Stomach (tissue), 8 donors: ENCODE measurements at regions not wholly inside any gene's neighbourhood (a gene's known extent, or its start where the extent isn't known, plus 50 kb on each side); places are given as distances from the start of the nearest gene placed in this dataset.

Experiments used
- DNase-seq, 2 donors: peaks; one replicate each; pipeline versions ENCODE4 v3.0.0 to v3.0.0-alpha.2; 2013 to 2019
- H3K27ac ChIP-seq, 5 donors: fragments of 200-600 bp in 4 of 5; sonication (generic) in 4 of 5; one replicate each; pipeline ENCODE4 v1.5.1; 2013 to 2019; ENCODE audit warnings: mild to moderate bottlenecking in 1 of 5, moderate library complexity in 1 of 5
- H3K27me3 ChIP-seq, 3 donors: fragments of 200-600 bp; sonication (generic); one replicate each; pipeline ENCODE4 v1.5.1; 2017 to 2019; ENCODE audit warnings: mixed run types in 1 of 3
- H3K36me3 ChIP-seq, 4 donors: fragments of 200-600 bp; sonication (generic); 1 replicate in 3 of 4; 2 replicates in 1 of 4; pipeline ENCODE4 v1.5.1; 2016 to 2019
- H3K4me1 ChIP-seq, 4 donors: fragments of 200-600 bp; sonication (generic); one replicate each; pipeline ENCODE4 v1.5.1; 2016 to 2019
- H3K4me3 ChIP-seq, 4 donors: fragments of 200-600 bp; sonication (generic) in 3 of 4; one replicate each; pipeline ENCODE4 v1.5.1; 2016 to 2019; ENCODE audit warnings: mild to moderate bottlenecking in 1 of 4
- H3K9me3 ChIP-seq, 4 donors: fragments of 200-600 bp; sonication (generic); one replicate each; pipeline ENCODE4 v1.5.1; 2016 to 2019
- EP300 ChIP-seq: sonication (generic); formaldehyde crosslinking; IDR thresholded peaks from one replicate; pipeline ENCODE4 v1.6.1; 2017; ENCODE audit warnings: antibody characterized with exemption
- POLR2A ChIP-seq, 4 donors: fragments of 450-650 bp; IDR thresholded peaks; one replicate each; pipeline ENCODE4 v1.6.1; 2016; ENCODE audit warnings: antibody characterized with exemption in 4 of 4, control low read depth in 2 of 4, mild to moderate bottlenecking in 1 of 4, moderate library complexity in 1 of 4
- POLR2AphosphoS5 ChIP-seq, 3 donors: sonication (generic); formaldehyde crosslinking; IDR thresholded peaks; one replicate each; pipeline ENCODE4 v1.6.1; 2016; ENCODE audit warnings: antibody characterized with exemption in 3 of 3
- WGBS, 5 donors: extraction: QIAGEN DNeasy Blood & Tissue Kit in 3 of 5; methylation state at CpG; one replicate each; pipeline versions ENCODE4 v1.1.5 to v1.1.7; 2013 to 2018; 5-methylcytosine and 5-hydroxymethylcytosine counted together
- intact Hi-C: fragments of 100-400 bp; cut with DNase I; formaldehyde crosslinking; loops from one replicate; pipeline ENCODE4 v1.15.1; 2023; ENCODE audit warnings: low total_unique reads
- TF ChIP-seq, protein P1 (sequence below), 7 experiments: fragments of 450-650 bp in 4 of 7; fragments of 200-600 bp in 3 of 7; sonication (generic) in 3 of 7; IDR thresholded peaks; one replicate each; pipeline ENCODE4 v1.5.1; 2016 to 2019; ENCODE audit warnings: antibody characterized with exemption in 7 of 7, control low read depth in 2 of 7, mild to moderate bottlenecking in 1 of 7
- donor health status: healthy with polysubstance abuse.
- donor health status: Bipolar disorder and iron deficiency.
- donor health status: healthy.

DNA sequence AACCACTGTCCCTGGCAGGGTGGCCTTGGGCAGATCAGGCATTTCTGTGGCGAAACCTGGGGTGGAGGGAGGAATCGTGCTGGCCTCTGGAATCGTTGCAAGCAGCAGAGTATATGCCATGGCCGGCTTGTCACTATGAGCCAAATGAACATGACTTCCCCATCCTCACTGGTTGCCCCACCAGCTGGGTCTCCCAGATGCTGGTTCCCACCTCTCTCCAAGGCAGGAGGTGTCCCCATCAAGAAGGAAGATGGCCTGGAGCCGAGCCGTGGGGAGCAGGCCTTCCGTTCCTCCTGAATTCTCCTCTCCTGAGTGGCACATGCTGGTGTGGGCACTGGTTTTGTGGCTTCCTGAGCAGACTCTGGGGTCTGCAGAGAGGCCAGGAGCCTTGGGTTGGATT, 60.2 kb upstream of the ACTRT2 start:
- no peaks in the 10 kb centered on the region for H3K36me3 ChIP-seq
- intact Hi-C loops, result no loop called here
- H3K27me3 ChIP-seq, result peaks cover 0 to 12% (median 0%) of the 10 kb centered on the region in 3 donors
- no peak for DNase-seq
- WGBS, 5 donors, result 91 to 98% (median 92%) methylated on average over 6 to 7 of the region's 7 CpGs
- TF ChIP-seq POLR2A (IDR thresholded peaks at IDR 0.05), result no peak
- no peak for TF ChIP-seq EP300
- TF ChIP-seq, protein P1, sequence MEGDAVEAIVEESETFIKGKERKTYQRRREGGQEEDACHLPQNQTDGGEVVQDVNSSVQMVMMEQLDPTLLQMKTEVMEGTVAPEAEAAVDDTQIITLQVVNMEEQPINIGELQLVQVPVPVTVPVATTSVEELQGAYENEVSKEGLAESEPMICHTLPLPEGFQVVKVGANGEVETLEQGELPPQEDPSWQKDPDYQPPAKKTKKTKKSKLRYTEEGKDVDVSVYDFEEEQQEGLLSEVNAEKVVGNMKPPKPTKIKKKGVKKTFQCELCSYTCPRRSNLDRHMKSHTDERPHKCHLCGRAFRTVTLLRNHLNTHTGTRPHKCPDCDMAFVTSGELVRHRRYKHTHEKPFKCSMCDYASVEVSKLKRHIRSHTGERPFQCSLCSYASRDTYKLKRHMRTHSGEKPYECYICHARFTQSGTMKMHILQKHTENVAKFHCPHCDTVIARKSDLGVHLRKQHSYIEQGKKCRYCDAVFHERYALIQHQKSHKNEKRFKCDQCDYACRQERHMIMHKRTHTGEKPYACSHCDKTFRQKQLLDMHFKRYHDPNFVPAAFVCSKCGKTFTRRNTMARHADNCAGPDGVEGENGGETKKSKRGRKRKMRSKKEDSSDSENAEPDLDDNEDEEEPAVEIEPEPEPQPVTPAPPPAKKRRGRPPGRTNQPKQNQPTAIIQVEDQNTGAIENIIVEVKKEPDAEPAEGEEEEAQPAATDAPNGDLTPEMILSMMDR (IDR thresholded peaks at IDR 0.05), result no peak
- TF ChIP-seq POLR2AphosphoS5 (IDR thresholded peaks at IDR 0.05), result no peak
- no peak overlapping the region for H3K4me3 ChIP-seq
- no peaks in the 10 kb centered on the region for H3K4me1 ChIP-seq
- peaks cover 4 to 34% (median 24%) of the 10 kb centered on the region in 4 donors for H3K9me3 ChIP-seq
- no peak overlapping the region for H3K27ac ChIP-seq

DNA sequence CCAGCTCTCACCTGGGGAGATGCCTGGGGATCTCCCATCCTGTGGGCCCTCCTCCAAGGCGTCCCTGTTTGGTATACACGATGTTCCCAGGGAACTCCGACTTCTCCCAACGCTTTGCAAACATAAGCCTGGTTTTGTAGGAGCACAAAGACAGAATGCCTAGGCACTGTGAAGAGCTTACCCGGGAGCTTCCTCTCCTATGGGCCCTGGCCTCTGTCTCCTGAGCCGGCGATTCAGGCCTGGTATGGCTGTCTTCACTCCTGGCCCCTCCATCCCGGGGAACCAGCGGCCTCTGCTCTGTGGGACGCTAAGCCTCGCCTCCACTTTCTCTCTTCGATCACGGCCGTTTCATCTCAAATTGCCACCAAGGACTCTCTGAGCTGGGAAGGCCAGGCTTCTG, 59.6 kb upstream of the ACTRT2 start:
- no peak for DNase-seq
- Histone ChIP-seq H3K36me3 (no peaks in the 10 kb centered on the region), H3K27ac (no peak overlapping the region), H3K9me3 (peaks cover 4 to 29% (median 22%) of the 10 kb centered on the region in 4 donors), H3K4me1 (peaks cover 0 to 1% (median 0%) of the 10 kb centered on the region in 4 donors), H3K4me3 (no peak overlapping the region), H3K27me3 (peaks cover 0 to 18% (median 0%) of the 10 kb centered on the region in 3 donors)
- 86 to 94% (median 90%) methylated on average over 14 of the region's 14 CpGs for WGBS, 5 donors
- TF ChIP-seq EP300 (no peak), POLR2A (IDR thresholded peaks at IDR 0.05) (no peak), POLR2AphosphoS5 (IDR thresholded peaks at IDR 0.05) (no peak)
- TF ChIP-seq, protein P1 (IDR thresholded peaks at IDR 0.05), result no peak
- intact Hi-C loops, result no loop called here

DNA sequence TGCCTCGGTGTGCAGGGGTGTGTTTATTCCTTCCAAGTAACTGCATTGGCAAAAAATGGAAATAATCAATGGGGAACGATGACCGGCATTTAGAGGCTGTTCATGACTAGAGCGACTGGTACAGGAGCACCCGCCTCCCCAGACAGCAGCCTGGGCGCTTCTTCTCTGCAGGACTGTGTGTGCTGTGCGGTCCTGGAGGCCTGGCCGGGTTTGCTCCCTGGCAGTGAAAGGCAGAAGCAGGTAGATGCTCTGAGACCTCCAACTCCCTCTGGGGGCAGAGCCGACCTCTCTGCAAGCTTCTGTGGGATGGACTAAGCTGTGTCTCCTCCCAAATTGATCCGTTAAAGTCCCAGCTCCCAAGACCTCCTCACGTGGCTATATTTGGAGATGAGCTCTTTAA, 59.2 kb upstream of the ACTRT2 start:
- intact Hi-C loops, result no loop called here
- Histone ChIP-seq H3K27ac (no peak overlapping the region), H3K36me3 (no peaks in the 10 kb centered on the region), H3K4me1 (peaks cover 0 to 5% (median 0%) of the 10 kb centered on the region in 4 donors), H3K4me3 (no peak overlapping the region), H3K9me3 (peaks cover 4 to 25% (median 20%) of the 10 kb centered on the region in 4 donors), H3K27me3 (peaks cover 0 to 22% (median 0%) of the 10 kb centered on the region in 3 donors)
- TF ChIP-seq EP300, result no peak
- no peak for TF ChIP-seq POLR2AphosphoS5 (IDR thresholded peaks at IDR 0.05)
- TF ChIP-seq POLR2A (IDR thresholded peaks at IDR 0.05), result no peak
- TF ChIP-seq, protein P1 (IDR thresholded peaks at IDR 0.05), result no peak
- DNase-seq, result no peak
- 77 to 84% (median 82%) methylated on average over 11 of the region's 11 CpGs for WGBS, 5 donors

DNA sequence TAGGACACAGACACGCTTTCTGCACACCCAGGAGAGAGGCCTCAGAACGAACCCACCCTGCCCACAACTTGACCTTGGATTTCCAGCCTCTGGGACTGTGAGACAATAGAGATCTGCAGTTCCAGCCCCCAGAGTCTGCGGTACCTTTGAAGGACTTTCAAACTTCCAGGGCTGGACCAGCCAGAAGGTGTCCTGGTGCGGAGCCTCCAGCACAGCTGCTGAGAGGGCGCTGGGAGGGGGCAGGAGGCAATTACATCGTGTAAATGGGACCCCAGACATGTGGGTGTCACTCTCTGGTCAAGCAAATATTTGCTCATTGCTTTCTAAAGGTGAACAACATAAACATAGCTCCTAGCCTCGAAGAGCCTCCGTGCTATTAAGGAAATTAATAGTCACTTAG, 58.7 kb upstream of the ACTRT2 start:
- intact Hi-C loops, result no loop called here
- TF ChIP-seq, protein P1 (IDR thresholded peaks at IDR 0.05), result no peak
- TF ChIP-seq POLR2A (IDR thresholded peaks at IDR 0.05) (no peak), POLR2AphosphoS5 (IDR thresholded peaks at IDR 0.05) (no peak), EP300 (no peak)
- 48 to 58% (median 49%) methylated on average over 8 of the region's 8 CpGs for WGBS, 5 donors
- Histone ChIP-seq H3K9me3 (peaks cover 4 to 23% (median 19%) of the 10 kb centered on the region in 4 donors), H3K27ac (no peak overlapping the region), H3K4me3 (no peak overlapping the region), H3K27me3 (peaks cover 0 to 27% (median 0%) of the 10 kb centered on the region in 3 donors), H3K4me1 (peaks cover 0 to 10% (median 1%) of the 10 kb centered on the region in 4 donors), H3K36me3 (no peaks in the 10 kb centered on the region)
- no peak for DNase-seq
